Activated T-cell treated with anti-CD3 and anti-CD28 coated beads, Interleukin-2, amount 50 U/mL, for 72 hours (primary cell): ENCODE measurements at regions not wholly inside any gene's neighbourhood (a gene's known extent, or its start where the extent isn't known, plus 50 kb on each side); places are given as distances from the start of the nearest gene placed in this dataset.
A peak's percentile ranks its signal among the peaks of the same experiment; 100 is the strongest.
"Not testable (repeated sequence)": the region's sequence is repeated elsewhere in the genome, so short reads cannot be mapped to it uniquely, and the experiment has no call there.

Experiments
- ATAC-seq, 2 donors: fragments of 150-1000 bp; cut with Tn5 transposase; replicated peaks in 1 of 2; 2 replicates each; pipeline ENCODE4 v1.10.0; 2021; ENCODE audit warnings: moderate library complexity in 2 of 2, mild to moderate bottlenecking in 1 of 2
- DNase-seq, 2 donors: peaks; one replicate each; pipeline ENCODE4 v3.0.0; 2021 to 2022; ENCODE audit warnings: mixed read lengths in 1 of 2
- H3K27ac Mint-ChIP-seq: one replicate; pipeline ENCODE4 v1.8.0; 2022; ENCODE audit warnings: mild to moderate bottlenecking, moderate library complexity, mixed read lengths
- H3K27me3 Mint-ChIP-seq: one replicate; pipeline ENCODE4 v1.8.0; 2022; ENCODE audit warnings: low read depth, mixed read lengths
- H3K36me3 Mint-ChIP-seq, 2 donors: one replicate each; pipeline ENCODE4 v1.8.0; 2022; ENCODE audit warnings: mixed read lengths in 2 of 2, mild to moderate bottlenecking in 1 of 2; ENCODE audit not compliant: insufficient read depth in 2 of 2
- H3K4me1 Mint-ChIP-seq: one replicate; pipeline ENCODE4 v1.8.0; 2022; ENCODE audit warnings: low read depth, mixed read lengths
- H3K4me3 Mint-ChIP-seq, 2 donors: one replicate each; pipeline ENCODE4 v1.8.0; 2022; ENCODE audit warnings: mild to moderate bottlenecking in 2 of 2, mixed read lengths in 2 of 2, moderate library complexity in 2 of 2
- H3K9me3 Mint-ChIP-seq, 2 donors: one replicate each; pipeline ENCODE4 v1.8.0; 2022; ENCODE audit warnings: mixed read lengths in 2 of 2

DNA sequence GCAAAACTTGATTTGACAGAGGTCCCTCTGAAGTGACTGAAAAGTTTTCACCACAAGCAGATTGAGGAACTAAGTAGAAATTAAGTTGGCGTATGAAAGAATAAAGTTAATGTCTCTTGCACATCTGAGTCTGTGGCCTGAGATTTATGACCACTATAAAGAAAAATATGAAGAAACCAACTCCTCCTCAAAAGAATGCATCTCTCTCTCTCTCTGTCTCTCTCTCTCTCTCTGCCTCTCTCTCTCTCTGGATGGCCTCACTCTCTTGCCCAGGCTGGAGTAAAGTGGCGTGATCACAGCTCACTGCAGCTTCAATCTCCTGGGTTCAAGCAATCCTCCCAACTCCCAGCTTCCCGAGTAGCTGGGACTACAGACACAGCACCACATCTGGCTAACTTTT lies 55.2 kb downstream of the RPL22L1 start:
- Mint-ChIP-seq H3K4me1 (no peaks in the 10 kb centered on the region), H3K9me3 (no peaks in the 10 kb centered on the region), H3K27ac (no peak overlapping the region), H3K27me3 (no peaks in the 10 kb centered on the region), H3K36me3 (no peaks in the 10 kb centered on the region), H3K4me3 (no peak overlapping the region)
- DNase-seq (no peak), ATAC-seq (no peak)

GRCh38 chr3:170813266-170813665 lies 56.7 kb downstream of the RPL22L1 start:
- H3K36me3 Mint-ChIP-seq, result no peaks in the 10 kb centered on the region
- no peak overlapping the region for H3K4me3 Mint-ChIP-seq
- H3K27ac Mint-ChIP-seq, result no peak overlapping the region
- DNase-seq (no peak), ATAC-seq (no peak)
- H3K4me1 Mint-ChIP-seq, result peaks cover 8% of the 10 kb centered on the region
- H3K9me3 Mint-ChIP-seq, result no peaks in the 10 kb centered on the region
- H3K27me3 Mint-ChIP-seq, result no peaks in the 10 kb centered on the region

DNA sequence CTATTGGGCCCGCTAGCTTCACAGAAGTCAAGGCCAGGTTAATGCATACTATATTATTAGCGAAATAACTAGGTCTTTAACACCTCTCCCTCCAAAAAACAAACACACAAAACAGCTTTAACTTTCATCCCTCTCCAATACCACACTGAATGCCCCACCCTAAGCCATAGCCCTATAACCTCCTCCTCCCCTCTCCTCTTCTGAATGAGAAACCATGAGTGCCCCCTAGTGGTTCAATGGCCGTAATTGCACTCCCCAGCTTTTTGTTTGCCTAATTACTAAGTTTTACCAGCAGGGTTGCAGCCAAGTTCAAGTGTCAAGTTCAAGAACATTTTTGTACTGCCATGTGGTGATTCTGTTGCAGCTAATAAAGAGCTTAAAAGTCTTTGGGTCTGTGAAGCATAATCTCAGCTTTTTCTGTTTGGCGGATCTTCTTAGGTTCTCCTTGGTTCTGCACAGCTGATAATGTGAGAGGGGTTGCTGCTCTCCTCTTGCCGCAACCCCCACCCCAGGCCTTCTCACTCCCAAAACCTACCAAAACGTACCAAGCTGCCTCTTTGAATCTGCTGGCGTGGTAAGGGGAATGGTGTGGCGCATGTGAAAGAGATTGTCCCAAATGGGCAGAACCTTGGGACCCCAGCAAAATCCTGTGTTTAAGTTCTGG lies 57.9 kb downstream of the RPL22L1 start:
- Mint-ChIP-seq H3K36me3 (no peaks in the 10 kb centered on the region), H3K4me1 (peaks cover 8% of the 10 kb centered on the region), H3K27me3 (no peaks in the 10 kb centered on the region), H3K9me3 (no peaks in the 10 kb centered on the region), H3K27ac (no peak overlapping the region), H3K4me3 (no peak overlapping the region)
- DNase-seq (peak; percentile 55 to 73), ATAC-seq (peak; percentile 70 to 75)

DNA sequence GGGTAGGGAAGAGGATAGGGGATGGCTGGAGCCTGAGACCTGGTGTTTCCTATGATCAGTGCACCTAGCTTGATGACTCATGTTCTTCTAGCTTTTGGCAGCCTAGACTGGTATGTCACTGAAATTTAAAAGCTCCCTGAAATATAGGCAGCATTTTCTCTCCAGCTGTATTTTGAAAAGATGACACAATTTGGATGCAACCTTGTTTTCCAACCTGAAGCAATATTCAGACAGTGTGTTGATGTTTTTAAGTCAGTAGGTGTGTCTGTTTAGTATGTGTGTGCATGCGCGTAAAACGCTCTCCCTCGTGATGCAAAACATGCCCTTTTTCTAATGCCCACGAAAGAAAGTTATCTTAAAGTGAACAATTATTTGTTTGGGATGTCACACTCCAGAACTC lies 58.5 kb downstream of the RPL22L1 start:
- Mint-ChIP-seq H3K4me1 (peaks cover 8% of the 10 kb centered on the region), H3K4me3 (no peak overlapping the region), H3K27ac (no peak overlapping the region), H3K9me3 (no peaks in the 10 kb centered on the region), H3K27me3 (no peaks in the 10 kb centered on the region), H3K36me3 (no peaks in the 10 kb centered on the region)
- ATAC-seq (no peak), DNase-seq (no peak)

DNA sequence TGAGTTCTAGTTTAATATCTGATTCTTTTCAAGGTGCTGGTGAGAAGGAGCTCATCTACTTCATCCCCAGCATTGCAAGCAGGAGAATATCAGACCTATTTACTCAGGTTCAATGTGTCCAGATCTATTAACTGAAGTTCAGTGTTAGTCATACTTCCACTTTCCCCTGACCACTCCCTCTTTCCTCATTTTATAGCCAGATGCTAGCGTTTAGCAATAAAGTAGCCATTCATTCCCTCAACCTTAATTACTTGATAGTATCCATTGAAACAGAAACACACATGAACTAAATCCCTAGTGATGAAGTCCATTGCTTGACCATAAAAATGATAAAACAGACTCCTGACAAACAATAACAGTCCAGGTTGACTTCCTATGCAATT lies 60.0 kb downstream of the RPL22L1 start:
- H3K27me3 Mint-ChIP-seq, result peaks cover 3% of the 10 kb centered on the region
- peaks cover 0 to 2% of the 10 kb centered on the region in 2 donors for H3K9me3 Mint-ChIP-seq
- H3K27ac Mint-ChIP-seq, result no peak overlapping the region
- no peak for DNase-seq
- no peak overlapping the region for H3K4me3 Mint-ChIP-seq
- no peaks in the 10 kb centered on the region for H3K36me3 Mint-ChIP-seq
- peaks cover 8% of the 10 kb centered on the region for H3K4me1 Mint-ChIP-seq
- no peak for ATAC-seq

DNA sequence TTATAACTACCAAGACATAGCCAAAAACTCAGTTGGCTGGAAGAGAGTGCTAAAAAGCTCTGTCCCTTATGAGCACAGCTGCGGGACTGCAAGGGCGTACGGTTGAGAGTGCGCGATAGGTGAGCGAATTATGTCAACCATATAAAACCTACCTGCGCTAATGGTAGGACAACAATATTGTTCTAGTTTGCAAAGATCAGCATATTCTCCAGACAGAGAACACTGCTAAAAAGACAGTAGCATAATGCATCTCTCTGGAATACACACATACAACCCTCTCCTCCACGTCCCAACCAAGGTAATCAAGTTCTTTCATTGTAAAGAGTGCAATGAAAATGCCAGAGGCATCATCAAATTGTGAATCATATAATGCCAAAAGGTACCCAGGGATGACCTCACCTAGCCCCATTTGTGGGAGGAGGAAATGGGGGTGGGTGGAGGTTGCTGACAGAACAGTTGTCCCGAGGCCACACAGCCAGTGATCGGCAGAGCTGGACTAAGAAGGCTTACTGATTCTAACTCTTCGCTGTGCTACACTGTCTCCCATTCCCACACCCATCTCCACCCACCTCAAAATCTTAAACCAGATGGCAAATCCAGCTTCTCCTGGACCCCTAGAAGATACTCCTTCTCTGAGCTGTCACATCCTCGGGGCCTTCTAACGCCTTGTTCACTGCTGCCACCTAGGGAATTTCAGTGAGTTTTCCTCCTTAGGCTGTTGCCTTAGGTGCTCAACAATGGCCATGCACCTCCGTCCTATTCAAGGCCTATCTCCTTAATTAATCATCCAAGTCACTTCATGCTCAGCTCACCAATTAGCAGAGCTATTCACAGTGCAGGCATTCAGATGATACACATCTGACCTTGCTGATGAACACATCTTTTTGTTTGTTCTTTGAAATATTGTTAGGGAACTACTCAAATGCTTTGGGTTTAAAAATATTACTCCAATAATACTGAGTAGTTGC lies 60.7 kb downstream of the RPL22L1 start:
- Mint-ChIP-seq H3K27me3 (peaks cover 10% of the 10 kb centered on the region), H3K4me3 (no peak overlapping the region), H3K27ac (no peak overlapping the region), H3K9me3 (peaks cover 0 to 2% of the 10 kb centered on the region in 2 donors), H3K4me1 (peaks cover 8% of the 10 kb centered on the region), H3K36me3 (no peaks in the 10 kb centered on the region)
- DNase-seq, result no peak
- peak; percentile 39 to 45 for ATAC-seq

GRCh38 chr3:170808041-170808440 lies 62.0 kb downstream of the RPL22L1 start:
- Mint-ChIP-seq H3K4me3 (no peak overlapping the region), H3K9me3 (peaks cover 0 to 2% of the 10 kb centered on the region in 2 donors), H3K36me3 (no peaks in the 10 kb centered on the region), H3K27ac (no peak overlapping the region), H3K27me3 (peaks cover 21% of the 10 kb centered on the region), H3K4me1 (peaks cover 8% of the 10 kb centered on the region)
- no peak for ATAC-seq
- DNase-seq, result no peak

GRCh38 chr3:170806676-170807075 lies 63.3 kb downstream of the RPL22L1 start:
- no peak for DNase-seq
- ATAC-seq, result no peak

GRCh38 chr3:170806141-170806540 lies 63.9 kb downstream of the RPL22L1 start:
- peaks cover 8% of the 10 kb centered on the region for H3K4me1 Mint-ChIP-seq
- H3K9me3 Mint-ChIP-seq, result peaks cover 0 to 2% of the 10 kb centered on the region in 2 donors
- ATAC-seq, result no peak

More at GRCh38 chr3:170806676-170807075, 63.3 kb downstream of the RPL22L1 start:
- Mint-ChIP-seq H3K4me1 (peaks cover 8% of the 10 kb centered on the region), H3K4me3 (no peak overlapping the region), H3K27me3 (peaks cover 33% of the 10 kb centered on the region), H3K36me3 (no peaks in the 10 kb centered on the region), H3K9me3 (peaks cover 0 to 2% of the 10 kb centered on the region in 2 donors), H3K27ac (no peak overlapping the region)

DNA sequence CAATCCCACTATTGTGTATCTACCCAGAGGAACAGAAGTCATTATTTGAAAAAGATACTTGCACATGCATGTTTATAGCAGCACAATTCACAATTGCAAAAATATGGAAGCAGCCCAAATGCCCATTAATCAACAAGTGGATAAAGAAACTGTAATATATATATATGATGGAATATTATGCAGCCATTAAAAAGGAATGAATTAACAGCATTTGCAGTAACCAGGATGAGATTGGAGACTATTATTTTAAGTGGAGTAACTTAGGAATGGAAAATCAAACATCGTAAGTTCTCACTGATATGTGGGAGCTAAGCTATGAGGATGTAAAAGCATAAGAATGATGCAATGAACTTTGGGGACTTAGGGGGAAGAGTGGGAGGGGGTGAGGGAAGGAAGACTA lies 64.7 kb downstream of the RPL22L1 start:
- H3K4me3 Mint-ChIP-seq, H3K9me3 Mint-ChIP-seq, H3K27ac Mint-ChIP-seq, DNase-seq, ATAC-seq, H3K4me1 Mint-ChIP-seq, H3K36me3 Mint-ChIP-seq: not testable (repeated sequence)
- H3K27me3 Mint-ChIP-seq, result peaks cover 36% of the 10 kb centered on the region

More at GRCh38 chr3:170806141-170806540, 63.9 kb downstream of the RPL22L1 start:
- peaks cover 36% of the 10 kb centered on the region for H3K27me3 Mint-ChIP-seq
- DNase-seq, result no peak
- H3K27ac Mint-ChIP-seq, result no peak overlapping the region
- no peaks in the 10 kb centered on the region for H3K36me3 Mint-ChIP-seq
- no peak overlapping the region for H3K4me3 Mint-ChIP-seq

DNA sequence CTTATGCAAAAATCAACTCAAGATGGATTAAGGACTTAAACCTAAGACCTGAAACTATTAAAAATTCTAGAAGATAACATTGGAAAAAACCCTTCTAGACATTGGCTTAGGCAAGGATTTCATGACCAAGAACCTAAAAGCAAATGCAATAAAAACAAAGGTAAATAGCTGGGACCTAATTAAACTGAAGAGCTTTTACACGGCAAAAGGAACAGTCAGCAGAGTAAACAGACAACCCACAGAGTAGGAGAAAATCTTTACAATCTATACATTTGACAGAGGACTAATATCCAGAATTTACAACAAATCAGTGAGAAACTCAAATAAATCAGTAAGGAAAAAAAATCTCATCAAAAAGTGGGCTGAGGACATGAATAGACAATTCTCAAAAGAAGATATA lies 65.4 kb downstream of the RPL22L1 start:
- H3K27me3 Mint-ChIP-seq, result peaks cover 36% of the 10 kb centered on the region
- DNase-seq, H3K4me1 Mint-ChIP-seq, H3K4me3 Mint-ChIP-seq, H3K27ac Mint-ChIP-seq, H3K36me3 Mint-ChIP-seq, ATAC-seq, H3K9me3 Mint-ChIP-seq: not testable (repeated sequence)

GRCh38 chr3:170804078-170804477 lies 65.9 kb downstream of the RPL22L1 start:
- no peak overlapping the region for H3K27ac Mint-ChIP-seq
- no peak overlapping the region for H3K4me3 Mint-ChIP-seq
- H3K36me3 Mint-ChIP-seq, result no peaks in the 10 kb centered on the region
- peaks cover 39% of the 10 kb centered on the region for H3K27me3 Mint-ChIP-seq
- peaks cover under 1% of the 10 kb centered on the region for H3K4me1 Mint-ChIP-seq
- ATAC-seq (no peak), DNase-seq (no peak)
- H3K9me3 Mint-ChIP-seq, result peaks cover 0 to 2% of the 10 kb centered on the region in 2 donors
